ENCODE measurements at regions not wholly inside any gene's neighbourhood (a gene's known extent, or its start where the extent isn't known, plus 50 kb on each side); places are given as distances from the start of the nearest gene placed in this dataset.

- H3F3A ChIP-seq (replicated peaks; ENCODE audit: insufficient read depth) = no peaks in the 10 kb centered on the region
- H3K9ac ChIP-seq = no peak overlapping the region
- H3K27me3 ChIP-seq (ENCODE audit: insufficient read depth) = no peaks in the 10 kb centered on the region
- H3K9me2 ChIP-seq = no peaks in the 10 kb centered on the region
- no peaks in the 10 kb centered on the region for H3K79me2 ChIP-seq (ENCODE audit: insufficient read depth)
- H3K4me2 ChIP-seq = no peak overlapping the region
- no peaks in the 10 kb centered on the region for H3K36me3 ChIP-seq (replicated peaks in 1 of 2; ENCODE audit: control insufficient read depth in 1 of 2, insufficient read depth in 2 of 2, low read length in 1 of 2)
- H3K9me3 ChIP-seq = no peaks in the 10 kb centered on the region
- no peak overlapping the region for H3K27ac ChIP-seq (ENCODE audit: low read depth in 2 of 2, low read length in 1 of 2)
- 84% methylated on average over 7 of the region's 7 CpGs for WGBS (ENCODE audit: low lambda C conversion rate)
- H2AFZ ChIP-seq (ENCODE audit: low read depth) = no peak overlapping the region
- no peaks in the 10 kb centered on the region for H4K20me1 ChIP-seq (ENCODE audit: insufficient read depth)
- no peak for TF ChIP-seq JUND (IDR thresholded peaks at IDR 0.05)
- TF ChIP-seq REST (IDR thresholded peaks at IDR 0.05; ENCODE audit: low read depth, low read length) = no peak
- TF ChIP-seq ELF1 (IDR thresholded peaks at IDR 0.05) = no peak
- no peak for TF ChIP-seq SIN3A (IDR thresholded peaks at IDR 0.05; ENCODE audit: borderline replicate concordance, low read depth, low read length)
- no peak for TF ChIP-seq SMC3 (IDR thresholded peaks at IDR 0.05; ENCODE audit: low read depth, low read length)
- no peak for TF ChIP-seq RFX5 (IDR thresholded peaks at IDR 0.05; ENCODE audit: low read length)
- no peak for TF ChIP-seq RAD21 (IDR thresholded peaks at IDR 0.05; ENCODE audit: low read length)
- TF ChIP-seq, protein P1, sequence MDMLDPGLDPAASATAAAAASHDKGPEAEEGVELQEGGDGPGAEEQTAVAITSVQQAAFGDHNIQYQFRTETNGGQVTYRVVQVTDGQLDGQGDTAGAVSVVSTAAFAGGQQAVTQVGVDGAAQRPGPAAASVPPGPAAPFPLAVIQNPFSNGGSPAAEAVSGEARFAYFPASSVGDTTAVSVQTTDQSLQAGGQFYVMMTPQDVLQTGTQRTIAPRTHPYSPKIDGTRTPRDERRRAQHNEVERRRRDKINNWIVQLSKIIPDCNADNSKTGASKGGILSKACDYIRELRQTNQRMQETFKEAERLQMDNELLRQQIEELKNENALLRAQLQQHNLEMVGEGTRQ (IDR thresholded peaks at IDR 0.05; ENCODE audit: borderline replicate concordance, low read depth, low read length) = no peak
- no peak for TF ChIP-seq RXRA (IDR thresholded peaks at IDR 0.05; ENCODE audit: borderline replicate concordance, low read depth)
- TF ChIP-seq GABPA (IDR thresholded peaks at IDR 0.05; ENCODE audit: low read depth) = no peak
- no peak for TF ChIP-seq CHD2 (IDR thresholded peaks at IDR 0.05; ENCODE audit: low read length, partially characterized antibody)
- TF ChIP-seq TCF12 (IDR thresholded peaks at IDR 0.05) = no peak
- H3K4me3 ChIP-seq (ENCODE audit: low read depth in 2 of 2, low read length in 1 of 2) = no peak overlapping the region
- POLR2A ChIA-PET = no interaction called here
- peaks cover 0 to 16% of the 10 kb centered on the region in 2 experiments; a peak in 2 of 4 replicates for H3K4me1 ChIP-seq (ENCODE audit: control insufficient read depth in 1 of 2, insufficient read depth in 2 of 2, low read depth in 1 of 2, low read length in 1 of 2)
- CTCF ChIA-PET = interaction anchor here (0.8 to 4.4 kb wide), 14 partner anchors 27 to 542 kb away, joined by 3 to 112 read pairs (median 4); no protein-coding TSS in a partner anchor
- no peak for DNase-seq
These were observed 298.3 kb downstream of the ETS1 start for GRCh38 chr11:128289048-128289447.

DNA sequence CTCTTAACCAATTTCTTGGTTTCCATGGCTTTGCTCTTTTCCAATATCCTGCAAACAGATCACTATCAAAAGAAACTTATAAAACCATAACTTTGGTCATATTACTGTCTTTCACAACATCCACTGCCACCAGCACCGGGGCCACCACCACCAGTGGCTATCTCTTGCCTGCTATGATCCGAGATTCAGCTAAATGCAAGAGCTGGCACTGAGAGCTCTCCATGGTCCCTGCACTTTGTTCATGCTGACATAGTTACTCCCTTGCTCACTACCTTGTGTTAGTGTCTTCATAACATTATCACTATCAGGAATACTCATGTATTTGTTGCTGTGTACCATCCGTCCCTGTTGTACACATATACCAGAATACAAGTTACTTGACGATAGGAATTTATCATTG, 299.0 kb downstream of the ETS1 start:
- H3K4me1 ChIP-seq (ENCODE audit: control insufficient read depth in 1 of 2, insufficient read depth in 2 of 2, low read depth in 1 of 2, low read length in 1 of 2) = peaks cover 0 to 16% of the 10 kb centered on the region in 2 experiments; a peak in 2 of 4 replicates
- ChIA-PET POLR2A (no interaction called here), CTCF (interaction anchor here (1.0 to 6.4 kb wide), 6 partner anchors 27 to 344 kb away, joined by 3 to 112 read pairs (median 16); no protein-coding TSS in a partner anchor)
- no peaks in the 10 kb centered on the region for H3K27me3 ChIP-seq (ENCODE audit: insufficient read depth)
- no peaks in the 10 kb centered on the region for H3K9me3 ChIP-seq
- WGBS (ENCODE audit: low lambda C conversion rate) = 88% methylated on average over 4 of the region's 4 CpGs
- no peak overlapping the region for H3K9ac ChIP-seq
- H4K20me1 ChIP-seq (ENCODE audit: insufficient read depth) = no peaks in the 10 kb centered on the region
- H2AFZ ChIP-seq (ENCODE audit: low read depth) = no peak overlapping the region
- DNase-seq = no peak
- no peak overlapping the region for H3K4me2 ChIP-seq
- no peaks in the 10 kb centered on the region for H3K9me2 ChIP-seq
- H3K4me3 ChIP-seq (ENCODE audit: low read depth in 2 of 2, low read length in 1 of 2) = no peak overlapping the region
- TF ChIP-seq REST (IDR thresholded peaks at IDR 0.05; ENCODE audit: low read depth, low read length) (peak; percentile 93), GABPA (IDR thresholded peaks at IDR 0.05; ENCODE audit: low read depth) (no peak)
- H3K36me3 ChIP-seq (replicated peaks in 1 of 2; ENCODE audit: control insufficient read depth in 1 of 2, insufficient read depth in 2 of 2, low read length in 1 of 2) = no peaks in the 10 kb centered on the region
- H3K27ac ChIP-seq (ENCODE audit: low read depth in 2 of 2, low read length in 1 of 2) = no peak overlapping the region
- H3F3A ChIP-seq (replicated peaks; ENCODE audit: insufficient read depth) = no peaks in the 10 kb centered on the region
- no peaks in the 10 kb centered on the region for H3K79me2 ChIP-seq (ENCODE audit: insufficient read depth)

All from SK-N-SH (cell line).